Retinal pigment epithelial cell (primary cell): ENCODE measurements at regions not wholly inside any gene's neighbourhood (a gene's known extent, or its start where the extent isn't known, plus 50 kb on each side); places are given as distances from the start of the nearest gene placed in this dataset.

Source experiments
- DNase-seq: peaks from one replicate; pipeline ENCODE4 v3.0.0-alpha.2; 2010; ENCODE audit warnings: low read depth
- H3K4me3 ChIP-seq: 2 replicates; pipeline ENCODE4 v1.5.1; 2011; ENCODE audit warnings: mild to moderate bottlenecking, low read length, control low read depth, moderate library complexity
- CTCF ChIP-seq: conservative IDR thresholded peaks from 2 replicates; pipeline ENCODE4 v1.5.1; 2011; ENCODE audit warnings: low read depth, low read length, control low read depth, inconsistent platforms

GRCh38 chr13:73730014-73730413, 404.2 kb downstream of the KLF12 start:
- no peak for TF ChIP-seq CTCF
- no peak overlapping the region for H3K4me3 ChIP-seq
- DNase-seq = no peak

GRCh38 chr13:73729046-73729445, 405.2 kb downstream of the KLF12 start:
- no peak overlapping the region for H3K4me3 ChIP-seq
- TF ChIP-seq CTCF = no peak
- no peak for DNase-seq

GRCh38 chr13:73722120-73722519, 412.1 kb downstream of the KLF12 start:
- peak; percentile 45 for TF ChIP-seq CTCF
- no peak for DNase-seq
- no peak overlapping the region for H3K4me3 ChIP-seq

- TF ChIP-seq CTCF = no peak
- DNase-seq = no peak
- H3K4me3 ChIP-seq = no peak overlapping the region
Measured at GRCh38 chr13:73721571-73721970, 412.6 kb downstream of the KLF12 start.

- no peak for TF ChIP-seq CTCF
- no peak overlapping the region for H3K4me3 ChIP-seq
- no peak for DNase-seq
Measured at GRCh38 chr13:73720216-73720840, 413.9 kb downstream of the KLF12 start.

- TF ChIP-seq CTCF = no peak
- no peak for DNase-seq
- no peak overlapping the region for H3K4me3 ChIP-seq
Measured at GRCh38 chr13:73718246-73718645, 416.0 kb downstream of the KLF12 start.

GRCh38 chr13:73717632-73718031, 416.6 kb downstream of the KLF12 start:
- peak; percentile 45 for DNase-seq
- H3K4me3 ChIP-seq = no peak overlapping the region
- TF ChIP-seq CTCF = no peak
